HG03354 (cell line): ENCODE measurements at regions not wholly inside any gene's neighbourhood (a gene's known extent, or its start where the extent isn't known, plus 50 kb on each side); places are given as distances from the start of the nearest gene placed in this dataset.

Source experiments
- ATAC-seq: cut with Tn5 transposase; IDR thresholded peaks from one replicate; pipeline ENCODE4 v1.9.1; 2021; ENCODE audit warnings: mild to moderate bottlenecking; ENCODE audit not compliant: unreplicated experiment, poor library complexity, severe bottlenecking

DNA sequence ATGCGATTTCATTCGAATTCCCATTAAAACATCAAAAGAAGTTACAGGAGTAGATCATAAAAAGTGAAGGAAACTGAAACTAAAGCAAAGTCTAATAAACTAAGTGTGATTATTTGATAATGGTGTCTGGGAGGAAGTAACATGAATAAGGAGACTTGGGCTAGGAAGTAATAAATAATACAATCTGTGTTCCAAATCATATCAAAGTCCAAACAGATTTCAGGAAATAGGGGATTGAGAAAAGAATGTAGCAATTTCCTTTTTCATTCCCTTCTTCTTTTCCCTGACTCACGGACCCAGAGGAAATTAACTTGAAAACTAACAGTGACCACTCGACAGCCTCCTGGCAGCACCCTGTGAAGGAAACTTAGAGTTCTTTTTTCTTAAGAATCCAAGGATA lies 758.4 kb upstream of the GCFC2 start:
- ATAC-seq: no peak

DNA sequence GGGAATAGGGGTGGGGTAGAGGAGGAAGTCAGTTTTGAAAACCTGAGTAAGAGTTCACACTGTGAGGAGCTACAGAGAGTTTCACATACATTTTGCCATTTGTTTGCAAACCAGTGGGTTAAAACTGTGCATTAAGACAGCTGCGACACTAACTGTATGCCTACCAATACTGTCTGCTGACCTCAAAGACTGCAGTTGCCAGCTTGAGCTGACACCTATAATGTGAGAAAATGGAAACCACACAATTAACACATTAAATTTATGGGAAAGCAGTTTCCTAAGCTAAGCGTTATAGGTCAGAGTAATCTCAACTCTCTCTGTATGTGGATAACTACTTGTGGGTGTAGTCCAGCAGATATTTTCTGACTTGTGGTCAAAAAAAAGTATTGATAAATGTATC lies 756.6 kb upstream of the GCFC2 start:
- no peak for ATAC-seq

DNA sequence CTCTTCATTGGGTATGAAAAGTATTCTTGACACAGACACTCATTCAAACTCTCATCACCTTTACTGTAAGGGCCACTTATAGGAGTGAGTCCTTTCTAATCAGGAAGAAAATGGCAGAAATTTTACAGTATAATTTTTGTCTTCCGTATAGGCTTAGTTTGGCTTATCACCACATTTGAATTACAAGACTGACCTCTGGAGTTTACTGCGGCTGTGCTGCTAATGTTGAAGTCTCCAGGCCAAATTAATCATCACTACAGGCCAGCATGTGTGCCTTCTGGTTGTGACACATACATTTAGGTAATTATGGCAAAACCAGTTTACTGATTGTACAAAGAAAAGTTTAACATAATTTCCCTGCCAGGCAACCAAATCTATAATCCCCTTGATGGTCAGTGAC lies 753.6 kb upstream of the GCFC2 start:
- ATAC-seq: no peak

DNA sequence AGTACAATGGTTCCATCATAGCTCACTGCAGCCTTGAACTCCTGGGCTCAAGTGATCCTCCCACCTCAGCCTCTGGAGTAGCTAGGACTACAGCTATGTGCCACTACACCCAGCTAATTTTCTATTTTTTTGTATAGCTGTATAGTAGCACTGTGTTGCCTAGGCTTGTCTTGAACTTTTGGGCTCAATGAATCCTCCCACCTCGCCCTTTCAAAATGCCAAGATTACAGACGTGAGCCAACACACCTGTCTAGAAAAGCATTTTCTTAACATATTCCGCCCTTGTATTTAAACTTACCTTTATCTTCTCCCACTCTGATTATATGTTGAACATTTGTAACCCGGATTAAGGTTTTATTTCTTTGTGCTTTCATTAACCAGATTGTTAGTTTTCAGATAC lies 750.7 kb upstream of the GCFC2 start:
- no peak for ATAC-seq

DNA sequence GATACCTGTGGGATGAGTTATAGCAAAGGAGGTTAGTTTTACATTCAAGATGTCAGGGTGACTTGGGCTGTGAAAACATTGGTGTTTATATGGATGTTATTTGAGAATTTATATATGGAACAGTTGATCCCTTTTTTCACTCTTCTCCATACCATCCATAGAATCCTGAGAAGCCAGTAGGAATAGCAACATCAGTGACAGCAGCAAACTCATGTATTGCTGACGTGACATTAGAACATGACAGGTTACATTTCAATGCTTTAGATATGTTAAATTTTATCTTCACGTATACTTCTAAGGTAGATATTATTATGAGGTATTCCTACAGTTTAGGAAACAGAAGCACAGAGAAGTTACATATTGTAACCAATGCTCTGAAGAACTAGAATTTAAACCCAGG lies 745.2 kb upstream of the GCFC2 start:
- ATAC-seq: no peak

DNA sequence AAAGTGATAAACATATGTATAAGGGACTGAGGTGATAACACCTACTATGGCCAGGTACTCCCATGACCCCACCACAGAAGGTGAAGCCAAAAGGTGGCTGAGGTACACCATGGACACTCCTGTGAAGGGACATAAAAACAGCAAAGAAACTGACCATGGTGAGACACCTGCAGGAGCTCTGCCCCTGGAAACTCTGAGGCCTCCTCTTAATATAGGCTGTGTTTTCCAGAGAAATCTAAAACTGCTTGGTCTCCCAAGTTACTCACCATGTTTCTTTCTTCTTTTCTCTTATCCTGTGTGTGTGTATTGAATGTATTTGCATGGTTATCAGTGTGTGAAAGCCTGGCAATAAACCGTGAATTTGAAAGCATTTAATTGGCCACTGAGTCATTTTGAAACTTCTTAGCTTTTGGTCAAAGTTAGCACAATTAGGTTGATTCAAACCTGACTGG lies 739.3 kb upstream of the GCFC2 start:
- ATAC-seq: peak; percentile 72

DNA sequence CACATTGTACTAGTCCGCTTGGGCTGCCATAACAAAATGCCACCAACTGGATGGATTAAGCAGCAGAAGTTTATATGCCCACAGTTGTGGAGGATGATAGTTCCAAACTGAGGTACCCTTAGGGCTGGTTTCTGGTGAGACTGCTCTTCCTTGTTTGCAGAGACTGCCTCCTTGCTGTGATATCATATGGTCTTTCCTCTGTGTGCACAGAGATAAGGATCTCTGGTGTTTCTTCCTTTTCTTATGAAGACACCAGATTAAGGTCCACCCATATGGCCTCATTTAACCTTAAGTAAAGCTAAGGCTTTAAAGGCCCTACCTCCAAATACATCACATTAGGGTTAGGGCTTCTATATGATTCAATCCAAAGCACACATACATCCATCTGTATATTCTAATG lies 738.2 kb upstream of the GCFC2 start:
- no peak for ATAC-seq

DNA sequence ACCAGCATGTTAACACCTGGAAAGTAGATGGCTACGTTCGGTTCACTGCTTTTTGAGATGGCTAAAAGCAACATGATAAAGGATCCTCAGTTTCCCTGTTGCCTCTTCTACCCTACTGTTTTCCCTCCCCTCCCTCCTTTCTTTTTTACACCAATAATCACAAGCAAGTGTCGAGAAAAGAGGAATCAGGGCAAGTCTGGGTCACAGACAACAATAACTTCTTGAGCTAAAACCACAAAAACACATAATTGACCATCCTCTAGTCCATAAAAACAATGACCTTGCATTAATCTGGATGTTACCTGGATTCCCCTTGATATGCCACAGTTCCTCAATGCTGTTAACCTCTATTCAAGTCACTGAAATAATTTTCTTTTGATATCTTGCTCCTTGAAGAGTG lies 736.6 kb upstream of the GCFC2 start:
- no peak for ATAC-seq

DNA sequence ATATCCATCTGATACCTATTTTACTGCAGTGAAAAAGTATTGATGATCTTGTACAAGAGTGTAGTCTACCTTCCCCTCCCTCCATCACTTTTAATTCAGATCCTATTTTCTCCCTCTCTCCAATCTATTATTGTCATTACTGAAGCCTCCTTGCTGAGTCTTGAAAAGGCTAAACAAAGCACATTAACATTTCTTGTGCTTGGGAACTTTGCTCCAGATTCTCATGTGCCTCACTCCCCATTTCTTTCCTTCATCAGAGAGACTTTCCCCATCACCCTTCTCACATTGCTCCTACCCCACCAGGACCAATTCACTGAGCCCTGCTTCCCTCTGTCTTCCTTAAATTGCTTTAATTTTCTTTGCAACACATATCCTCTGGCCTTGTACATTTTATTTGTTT lies 736.2 kb upstream of the GCFC2 start:
- no peak for ATAC-seq

DNA sequence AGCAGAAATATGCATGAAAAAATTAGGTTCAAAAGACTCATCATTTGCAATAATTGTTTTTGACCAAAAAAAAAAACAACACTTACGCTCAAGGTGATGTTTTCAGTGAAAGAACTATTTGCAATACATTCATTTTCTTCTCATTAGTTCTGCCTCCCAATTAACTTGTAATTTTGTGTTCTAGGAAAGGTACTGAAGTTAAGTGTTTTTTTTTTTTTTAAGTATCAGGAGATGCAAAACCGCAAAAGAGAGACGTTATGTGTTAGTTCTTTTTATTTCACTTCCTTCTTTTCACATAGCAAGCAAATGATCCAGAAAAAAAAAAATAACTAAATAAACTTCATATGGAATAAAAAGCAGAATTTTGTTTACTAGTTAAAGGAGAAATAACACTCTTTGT lies 735.2 kb upstream of the GCFC2 start:
- no peak for ATAC-seq

DNA sequence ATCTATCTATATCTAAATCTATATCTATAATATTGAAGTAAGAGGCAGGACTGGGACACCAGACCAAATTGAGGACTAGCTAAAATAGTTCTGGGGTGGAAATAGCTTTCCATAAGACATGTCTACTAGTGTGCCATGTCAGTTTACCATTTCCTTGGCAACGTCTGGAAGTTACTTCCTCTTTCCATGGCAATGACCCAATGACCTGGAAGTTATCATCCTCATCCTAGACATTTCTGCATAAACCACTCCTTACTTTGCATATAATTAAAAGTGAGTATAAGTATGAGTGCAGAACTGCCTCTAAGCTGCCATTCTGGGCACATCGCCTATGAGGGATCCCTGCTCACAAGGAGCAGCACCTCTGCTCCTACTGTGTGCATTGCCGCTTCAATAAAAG lies 734.0 kb upstream of the GCFC2 start:
- ATAC-seq: no peak

DNA sequence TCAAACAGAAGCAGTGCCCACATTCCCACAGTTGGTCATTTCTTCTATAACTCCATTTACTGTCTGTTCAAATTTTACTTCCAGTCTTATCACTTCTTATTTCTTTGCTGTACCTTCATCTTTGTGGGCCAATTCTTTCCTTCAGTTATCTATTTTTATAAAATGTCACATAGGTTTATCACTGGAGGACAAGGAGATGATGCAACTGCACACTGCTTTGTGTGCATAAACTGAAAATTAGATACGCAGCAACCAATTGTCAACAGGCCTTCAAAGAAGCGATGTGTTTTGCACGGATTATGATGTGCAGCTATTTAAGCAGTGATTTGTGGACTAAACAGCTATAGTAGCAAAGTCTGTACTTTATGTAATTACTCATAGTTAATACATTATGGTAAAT lies 726.8 kb upstream of the GCFC2 start:
- no peak for ATAC-seq

DNA sequence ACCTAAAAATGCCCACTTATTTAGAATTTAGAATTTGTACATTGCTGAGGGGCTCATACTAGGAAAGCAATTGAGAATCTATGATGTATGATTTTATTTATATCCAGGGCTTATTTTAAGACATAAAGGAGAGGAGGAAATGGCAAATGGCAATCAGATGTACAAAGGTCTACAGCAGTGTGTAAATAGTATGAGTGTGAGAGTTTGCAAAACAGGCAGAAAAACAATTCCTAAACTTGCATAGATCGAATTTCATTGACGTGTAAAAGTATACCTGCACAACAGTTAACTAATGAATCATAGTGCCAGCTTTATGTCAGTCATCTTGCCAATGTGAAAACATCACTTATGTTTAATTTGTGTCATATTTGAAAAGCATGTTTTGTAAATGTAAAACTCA lies 718.7 kb upstream of the GCFC2 start:
- no peak for ATAC-seq

DNA sequence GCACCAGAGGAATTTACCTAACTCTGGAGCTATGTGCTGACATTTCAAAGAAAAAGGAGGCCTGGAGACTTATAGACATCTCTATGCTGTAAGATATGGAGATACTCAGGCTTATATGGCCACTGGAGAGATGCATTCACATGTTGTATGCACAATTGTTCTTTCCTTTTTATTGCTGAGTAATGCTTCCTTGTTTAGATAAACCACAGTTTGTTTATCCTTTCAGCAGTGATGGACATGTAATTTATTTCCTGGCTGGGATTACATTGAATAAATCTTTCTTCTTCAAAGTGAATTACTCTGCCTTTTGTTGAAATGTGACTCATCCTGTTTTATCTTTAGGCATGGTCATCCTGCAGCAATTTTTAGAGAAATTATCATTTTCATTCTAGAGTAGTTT lies 716.7 kb upstream of the GCFC2 start:
- ATAC-seq: no peak

DNA sequence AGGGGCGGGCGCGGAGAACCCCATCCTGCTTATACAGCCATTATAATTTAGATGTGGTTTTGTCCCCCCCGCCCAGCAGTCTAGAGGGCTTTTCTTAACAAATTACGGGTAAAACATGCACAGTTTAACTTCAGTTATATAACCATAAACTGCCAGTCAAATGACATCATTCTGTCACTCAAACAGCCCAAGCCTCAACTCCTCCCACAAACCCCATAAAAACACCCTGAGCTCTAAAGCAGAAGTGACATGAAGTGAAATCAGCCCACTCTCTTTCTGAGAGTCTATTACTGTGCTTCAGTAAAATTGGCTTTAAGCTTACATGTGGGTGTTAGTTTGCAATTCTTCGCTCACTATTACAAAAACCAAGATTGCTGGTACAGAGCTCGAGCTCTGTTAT lies 705.1 kb upstream of the GCFC2 start:
- no peak for ATAC-seq

DNA sequence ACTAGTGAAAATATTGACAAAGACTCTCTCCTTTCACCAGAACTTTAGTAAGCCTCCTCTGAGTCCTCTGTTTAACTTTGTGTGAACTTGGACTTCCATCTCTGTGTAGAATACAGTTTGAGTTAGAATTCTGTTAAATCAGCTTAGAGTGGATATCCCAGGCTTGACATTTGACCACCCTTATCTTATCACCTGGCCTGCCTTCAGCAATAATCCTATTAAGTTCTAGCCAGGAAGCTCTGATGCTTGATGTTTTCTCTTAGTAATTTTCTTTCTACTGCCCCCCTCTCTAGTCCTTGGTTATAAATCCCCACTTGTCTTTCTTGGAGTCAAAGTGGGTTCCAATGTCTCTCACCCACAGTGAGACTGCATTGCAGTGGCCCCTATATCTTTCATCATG lies 702.7 kb upstream of the GCFC2 start:
- no peak for ATAC-seq

DNA sequence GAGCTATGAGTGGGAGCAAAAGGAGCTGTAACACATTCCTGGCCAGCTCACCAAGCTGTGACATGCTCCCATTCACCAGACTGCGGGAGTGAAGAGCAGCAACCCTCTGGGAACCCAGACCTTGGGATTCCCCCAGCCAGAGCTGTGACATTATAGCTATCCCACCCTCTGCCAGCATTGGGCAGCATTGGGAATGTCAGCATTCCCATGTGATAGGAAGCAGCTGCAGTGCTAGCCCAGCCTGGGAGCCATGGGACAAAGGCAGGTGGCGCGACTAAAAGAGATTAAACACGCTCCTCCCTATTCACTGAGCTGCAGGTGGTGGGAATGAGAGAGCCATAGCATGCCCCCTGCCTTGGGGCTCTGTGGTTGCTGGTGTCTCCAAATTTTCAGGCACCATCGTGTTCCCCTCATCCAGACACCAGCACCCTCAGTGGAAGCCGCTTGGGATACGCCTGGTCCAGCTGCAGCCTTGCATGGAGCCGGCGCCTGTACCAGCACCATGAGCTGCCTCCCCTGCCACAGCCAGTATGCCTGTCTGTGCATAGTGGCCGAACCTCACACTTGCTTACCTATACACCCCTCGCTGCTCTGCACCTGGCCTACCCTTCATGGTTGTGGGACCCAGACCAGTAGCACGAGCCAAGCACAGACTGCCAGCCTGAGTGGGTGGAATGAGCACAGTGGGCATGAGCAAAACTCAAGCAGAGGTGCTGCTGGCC lies 695.6 kb upstream of the GCFC2 start:
- no peak for ATAC-seq

DNA sequence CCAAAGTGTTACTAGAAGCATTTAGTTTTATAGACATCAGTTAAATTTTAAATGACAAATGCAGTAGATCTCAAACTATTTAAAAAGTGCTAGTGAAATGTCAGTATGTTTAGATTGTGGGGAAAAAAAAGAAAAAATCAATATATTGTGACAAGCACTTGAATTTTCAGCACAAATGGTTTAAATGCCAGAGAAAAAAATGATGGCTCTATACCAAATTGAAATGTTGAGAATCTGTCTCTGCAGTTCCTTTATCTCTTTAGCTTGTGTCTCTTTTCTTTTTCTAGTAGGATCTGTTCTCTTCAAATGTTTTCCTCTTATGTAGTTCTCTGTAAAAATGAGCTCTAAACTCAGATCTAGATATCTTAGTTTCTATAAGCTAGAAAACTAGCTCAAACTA lies 682.6 kb upstream of the GCFC2 start:
- ATAC-seq: no peak

DNA sequence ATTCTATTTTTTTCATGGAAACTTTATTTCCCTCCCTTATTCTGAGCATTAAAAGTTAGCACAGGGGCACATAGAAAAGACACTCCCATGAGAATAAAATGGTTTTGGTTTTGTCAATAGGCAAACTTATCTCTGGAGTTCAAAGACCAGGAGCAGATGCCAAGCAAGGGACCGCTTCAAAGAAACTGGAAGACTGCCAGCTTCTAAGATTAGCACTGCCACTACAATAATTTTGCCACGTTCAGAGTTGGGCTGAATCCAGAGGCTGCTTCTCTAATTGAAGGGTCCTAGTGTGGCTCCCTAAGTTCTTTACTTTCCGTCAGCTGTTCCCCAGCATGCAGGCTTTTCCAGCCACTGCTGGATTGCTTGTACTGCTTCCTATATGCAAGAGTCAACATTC lies 681.0 kb upstream of the GCFC2 start:
- ATAC-seq: no peak

DNA sequence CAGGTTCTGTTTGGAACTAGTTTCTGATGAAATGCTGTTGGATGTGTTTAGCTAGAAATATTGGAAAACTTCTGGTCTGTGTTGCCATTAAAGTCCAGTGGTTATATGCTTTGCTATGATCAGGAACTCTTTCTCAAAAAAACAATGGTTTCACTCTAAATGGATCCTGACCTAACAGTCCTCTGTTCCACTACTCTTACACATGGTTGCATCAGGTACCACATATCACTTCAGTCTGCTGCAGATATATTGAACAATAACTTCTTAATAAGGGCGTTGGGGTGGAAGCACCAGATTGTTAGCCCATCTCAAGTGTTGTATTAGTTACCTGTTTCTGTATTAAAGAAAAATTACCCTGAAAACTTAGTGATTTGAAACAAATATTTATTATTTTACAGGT lies 676.6 kb upstream of the GCFC2 start:
- ATAC-seq: no peak

DNA sequence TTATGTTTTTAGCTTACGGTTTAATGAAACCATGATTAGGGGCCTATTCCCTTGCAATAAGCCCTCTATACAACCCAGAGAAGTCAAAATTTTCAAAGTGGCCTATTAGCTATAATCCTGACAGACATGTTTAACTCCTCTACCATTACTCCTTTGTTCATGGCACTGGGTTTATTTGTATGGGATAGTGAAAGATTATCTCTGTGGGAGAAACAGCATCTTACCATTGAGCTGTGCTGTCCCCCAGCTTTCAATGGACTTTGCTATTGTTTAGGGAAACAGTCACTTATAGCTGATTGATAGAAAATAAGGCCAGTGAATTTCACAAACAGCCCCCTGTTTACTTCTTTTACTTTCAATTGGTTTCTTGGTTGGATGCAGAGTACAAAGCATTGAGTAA lies 675.2 kb upstream of the GCFC2 start:
- no peak for ATAC-seq

DNA sequence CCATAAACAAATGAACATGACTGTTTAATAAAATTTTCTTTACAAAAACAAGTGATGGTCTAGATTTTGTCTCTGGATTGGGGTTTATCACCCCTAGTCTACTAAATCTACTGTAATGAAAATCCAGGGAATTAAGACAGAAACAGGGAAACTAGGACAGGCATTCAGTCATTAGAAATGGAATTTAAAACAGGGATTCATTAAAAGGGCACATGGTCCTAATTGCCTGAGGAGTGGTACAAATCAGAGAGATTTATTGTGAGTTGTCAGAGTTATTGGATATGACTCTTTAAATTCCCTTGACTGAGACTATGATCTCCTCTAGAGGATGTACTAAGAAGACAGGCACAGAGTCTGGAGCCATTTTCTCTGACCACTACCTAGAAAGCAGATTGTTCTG lies 670.9 kb upstream of the GCFC2 start:
- no peak for ATAC-seq
